SK-N-SH treated with all-trans-retinoic acid at 6 μM for 48 hours (cell line): ENCODE measurements at regions not wholly inside any gene's neighbourhood (a gene's known extent, or its start where the extent isn't known, plus 50 kb on each side); places are given as distances from the start of the nearest gene placed in this dataset.

Experiments used
- ATAC-seq: fragments of 200-7000 bp; cut with Tn5 transposase; 3 replicates; pipeline ENCODE4 v1.9.1; 2020; ENCODE audit warnings: mild to moderate bottlenecking, moderate library complexity
- ARNTL ChIP-seq: fragments of 450-650 bp; formaldehyde crosslinking; IDR thresholded peaks from 2 replicates; pipeline ENCODE4 v1.5.0; 2020; ENCODE audit warnings: low read depth, mild to moderate bottlenecking, moderate library complexity, borderline replicate concordance
- BACH2 ChIP-seq: fragments of 250-450 bp; sonication (Bioruptor Pico); IDR thresholded peaks from 2 replicates; pipeline ENCODE4 v1.9.0; 2021; ENCODE audit warnings: mild to moderate bottlenecking, borderline replicate concordance
- CREB5 ChIP-seq: fragments of 250-450 bp; sonication (Bioruptor Pico); IDR thresholded peaks from 2 replicates; pipeline ENCODE4 v1.5.1; 2020; ENCODE audit warnings: low read depth, mild to moderate bottlenecking, moderate library complexity
- CSDC2 ChIP-seq: fragments of 250-450 bp; sonication (Bioruptor Pico); IDR thresholded peaks from 2 replicates; pipeline ENCODE4 v1.5.0; 2020; ENCODE audit warnings: mild to moderate bottlenecking, moderate library complexity
- CSRNP3 ChIP-seq: fragments of 250-450 bp; sonication (Bioruptor Pico); IDR thresholded peaks from 2 replicates; pipeline ENCODE4 v1.5.1; 2021; ENCODE audit warnings: mild to moderate bottlenecking, moderate library complexity
- ESRRG ChIP-seq: fragments of 250-450 bp; sonication (Bioruptor Pico); IDR thresholded peaks from 2 replicates; pipeline ENCODE4 v1.6.1; 2021; ENCODE audit warnings: mild to moderate bottlenecking
- ISL1 ChIP-seq: fragments of 250-450 bp; sonication (Bioruptor Pico); IDR thresholded peaks from 2 replicates; pipeline ENCODE4 v2.1.2; 2022; ENCODE audit warnings: mild to moderate bottlenecking, moderate library complexity
- OSR1 ChIP-seq: fragments of 250-450 bp; sonication (Bioruptor Pico); IDR thresholded peaks from 2 replicates; pipeline ENCODE4 v1.8.0; 2022; ENCODE audit warnings: moderate library complexity, mild to moderate bottlenecking, inconsistent platforms
- PPARA ChIP-seq: fragments of 250-450 bp; sonication (Bioruptor Pico); IDR thresholded peaks from 2 replicates; pipeline ENCODE4 v1.5.0; 2020; ENCODE audit warnings: mild to moderate bottlenecking, borderline replicate concordance
- RARB ChIP-seq: fragments of 250-450 bp; sonication (Bioruptor Pico); IDR thresholded peaks from 2 replicates; pipeline ENCODE4 v1.8.0; 2021; ENCODE audit warnings: mild to moderate bottlenecking, moderate library complexity
- SNAI2 ChIP-seq: fragments of 250-450 bp; sonication (Bioruptor Pico); IDR thresholded peaks from 2 replicates; pipeline ENCODE4 v1.5.0; 2020; ENCODE audit warnings: mild to moderate bottlenecking, moderate library complexity
- TOX ChIP-seq: fragments of 250-450 bp; sonication (Bioruptor Pico); IDR thresholded peaks from 2 replicates; pipeline ENCODE4 v1.8.0; 2021; ENCODE audit warnings: mild to moderate bottlenecking, moderate library complexity, borderline replicate concordance
- ZC3H10 ChIP-seq: fragments of 250-450 bp; sonication (Bioruptor Pico); IDR thresholded peaks from 2 replicates; pipeline ENCODE4 v1.5.1; 2021; ENCODE audit warnings: mild to moderate bottlenecking, moderate library complexity
- ZFP3 ChIP-seq: fragments of 250-450 bp; sonication (Bioruptor Pico); IDR thresholded peaks from 2 replicates; pipeline ENCODE4 v1.5.0; 2020; ENCODE audit warnings: mild to moderate bottlenecking, moderate library complexity
- ZFP30 ChIP-seq: fragments of 450-650 bp; formaldehyde crosslinking; IDR thresholded peaks from 2 replicates; pipeline ENCODE4 v1.5.0; 2022; ENCODE audit warnings: mild to moderate bottlenecking, moderate library complexity
- ZNF565 ChIP-seq: fragments of 450-650 bp; formaldehyde crosslinking; conservative IDR thresholded peaks from 2 replicates; pipeline ENCODE4 v1.5.0; 2020; ENCODE audit warnings: low read depth, mild to moderate bottlenecking, moderate library complexity
- ZNF70 ChIP-seq: fragments of 450-650 bp; formaldehyde crosslinking; IDR thresholded peaks from 2 replicates; pipeline ENCODE4 v1.5.0; 2020; ENCODE audit warnings: mild to moderate bottlenecking, moderate library complexity
- ZNF8 ChIP-seq: fragments of 450-650 bp; formaldehyde crosslinking; IDR thresholded peaks from 2 replicates; pipeline ENCODE4 v1.5.0; 2020; ENCODE audit warnings: mild to moderate bottlenecking, moderate library complexity
- TF ChIP-seq, protein P1 (sequence below): fragments of 250-450 bp; sonication (Bioruptor Pico); IDR thresholded peaks from 2 replicates; pipeline ENCODE4 v1.8.0; 2021; ENCODE audit warnings: low read depth, mild to moderate bottlenecking, moderate library complexity, borderline replicate concordance
- TF ChIP-seq, protein P2 (sequence below): fragments of 250-450 bp; sonication (Bioruptor Pico); IDR thresholded peaks from 2 replicates; pipeline ENCODE4 v1.5.0; 2020; ENCODE audit warnings: mild to moderate bottlenecking, moderate library complexity

GRCh38 chr5:60505373-60506171, 194.4 kb downstream of the DEPDC1B start:
- TF ChIP-seq ARNTL (no peak), ZNF8 (no peak), RARB (no peak), ISL1 (CRISPR knock-in tag) (no peak), ZFP30 (CRISPR knock-in tag) (no peak), CSRNP3 (CRISPR knock-in tag) (no peak), CSDC2 (CRISPR knock-in tag) (no peak), ZFP3 (CRISPR knock-in tag) (no peak), TOX (CRISPR knock-in tag) (no peak), OSR1 (CRISPR knock-in tag) (no peak), ZNF70 (CRISPR knock-in tag) (no peak), BACH2 (CRISPR knock-in tag) (no peak), SNAI2 (CRISPR knock-in tag) (no peak), ZNF565 (CRISPR knock-in tag) (no peak), PPARA (CRISPR knock-in tag) (no peak), ESRRG (CRISPR knock-in tag) (no peak), ZC3H10 (CRISPR knock-in tag) (no peak), CREB5 (CRISPR knock-in tag) (no peak)
- TF ChIP-seq, protein P1, sequence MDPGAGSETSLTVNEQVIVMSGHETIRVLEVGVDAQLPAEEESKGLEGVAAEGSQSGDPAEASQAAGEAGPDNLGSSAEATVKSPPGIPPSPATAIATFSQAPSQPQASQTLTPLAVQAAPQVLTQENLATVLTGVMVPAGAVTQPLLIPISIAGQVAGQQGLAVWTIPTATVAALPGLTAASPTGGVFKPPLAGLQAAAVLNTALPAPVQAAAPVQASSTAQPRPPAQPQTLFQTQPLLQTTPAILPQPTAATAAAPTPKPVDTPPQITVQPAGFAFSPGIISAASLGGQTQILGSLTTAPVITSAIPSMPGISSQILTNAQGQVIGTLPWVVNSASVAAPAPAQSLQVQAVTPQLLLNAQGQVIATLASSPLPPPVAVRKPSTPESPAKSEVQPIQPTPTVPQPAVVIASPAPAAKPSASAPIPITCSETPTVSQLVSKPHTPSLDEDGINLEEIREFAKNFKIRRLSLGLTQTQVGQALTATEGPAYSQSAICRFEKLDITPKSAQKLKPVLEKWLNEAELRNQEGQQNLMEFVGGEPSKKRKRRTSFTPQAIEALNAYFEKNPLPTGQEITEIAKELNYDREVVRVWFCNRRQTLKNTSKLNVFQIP (CRISPR knock-in tag): no peak
- TF ChIP-seq, protein P2, sequence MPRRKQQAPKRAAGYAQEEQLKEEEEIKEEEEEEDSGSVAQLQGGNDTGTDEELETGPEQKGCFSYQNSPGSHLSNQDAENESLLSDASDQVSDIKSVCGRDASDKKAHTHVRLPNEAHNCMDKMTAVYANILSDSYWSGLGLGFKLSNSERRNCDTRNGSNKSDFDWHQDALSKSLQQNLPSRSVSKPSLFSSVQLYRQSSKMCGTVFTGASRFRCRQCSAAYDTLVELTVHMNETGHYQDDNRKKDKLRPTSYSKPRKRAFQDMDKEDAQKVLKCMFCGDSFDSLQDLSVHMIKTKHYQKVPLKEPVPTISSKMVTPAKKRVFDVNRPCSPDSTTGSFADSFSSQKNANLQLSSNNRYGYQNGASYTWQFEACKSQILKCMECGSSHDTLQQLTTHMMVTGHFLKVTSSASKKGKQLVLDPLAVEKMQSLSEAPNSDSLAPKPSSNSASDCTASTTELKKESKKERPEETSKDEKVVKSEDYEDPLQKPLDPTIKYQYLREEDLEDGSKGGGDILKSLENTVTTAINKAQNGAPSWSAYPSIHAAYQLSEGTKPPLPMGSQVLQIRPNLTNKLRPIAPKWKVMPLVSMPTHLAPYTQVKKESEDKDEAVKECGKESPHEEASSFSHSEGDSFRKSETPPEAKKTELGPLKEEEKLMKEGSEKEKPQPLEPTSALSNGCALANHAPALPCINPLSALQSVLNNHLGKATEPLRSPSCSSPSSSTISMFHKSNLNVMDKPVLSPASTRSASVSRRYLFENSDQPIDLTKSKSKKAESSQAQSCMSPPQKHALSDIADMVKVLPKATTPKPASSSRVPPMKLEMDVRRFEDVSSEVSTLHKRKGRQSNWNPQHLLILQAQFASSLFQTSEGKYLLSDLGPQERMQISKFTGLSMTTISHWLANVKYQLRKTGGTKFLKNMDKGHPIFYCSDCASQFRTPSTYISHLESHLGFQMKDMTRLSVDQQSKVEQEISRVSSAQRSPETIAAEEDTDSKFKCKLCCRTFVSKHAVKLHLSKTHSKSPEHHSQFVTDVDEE (CRISPR knock-in tag): no peak
- ATAC-seq: no peak

GRCh38 chr5:60504342-60504741, 195.6 kb downstream of the DEPDC1B start:
- ATAC-seq: no peak
- TF ChIP-seq, protein P2 (CRISPR knock-in tag): no peak
- no peak for TF ChIP-seq ESRRG (CRISPR knock-in tag)
- TF ChIP-seq ZFP3 (CRISPR knock-in tag): no peak
- TF ChIP-seq CSRNP3 (CRISPR knock-in tag): no peak
- TF ChIP-seq ZNF8: no peak
- no peak for TF ChIP-seq ZNF70 (CRISPR knock-in tag)
- TF ChIP-seq CREB5 (CRISPR knock-in tag): no peak
- TF ChIP-seq PPARA (CRISPR knock-in tag): no peak
